ENCODE measurements at regions not wholly inside any gene's neighbourhood (a gene's known extent, or its start where the extent isn't known, plus 50 kb on each side); places are given as distances from the start of the nearest gene placed in this dataset.

- Histone ChIP-seq H3K4me1 (ENCODE audit: control insufficient read depth in 1 of 2, insufficient read depth in 2 of 2, low read length in 2 of 2) (no peaks in the 10 kb centered on the region), H3K9me3 (replicated peaks in 1 of 2; ENCODE audit: control insufficient read depth in 1 of 2, insufficient read depth in 1 of 2, low read length in 2 of 2) (no peaks in the 10 kb centered on the region), H4K20me1 (ENCODE audit: insufficient read depth, low read length) (no peaks in the 10 kb centered on the region), H3K4me3 (replicated peaks in 1 of 3; ENCODE audit: low read depth in 2 of 3, low read length in 3 of 3) (no peak overlapping the region), H3K27me3 (ENCODE audit: control insufficient read depth in 2 of 2, insufficient read depth in 2 of 2, low read length in 2 of 2) (no peaks in the 10 kb centered on the region), H3K9ac (ENCODE audit: insufficient read depth, low read length, poor library complexity, severe bottlenecking) (no peak overlapping the region), H2AFZ (ENCODE audit: insufficient read depth, low read depth, low read length, poor library complexity, severe bottlenecking) (no peak overlapping the region), H3K27ac (ENCODE audit: low read depth in 1 of 2, low read length in 2 of 2) (no peak overlapping the region), H3K79me2 (ENCODE audit: insufficient read depth, low read length) (no peaks in the 10 kb centered on the region), H3K36me3 (replicated peaks in 1 of 2; ENCODE audit: control insufficient read depth in 1 of 2, insufficient read depth in 2 of 2, low read length in 2 of 2) (no peaks in the 10 kb centered on the region), H3K4me2 (replicated peaks; ENCODE audit: extremely low read depth, low read length, poor library complexity, severe bottlenecking) (no peak overlapping the region)
- no peak for DNase-seq
- no peak overlapping the region for H3K4me3 Mint-ChIP-seq
- intact Hi-C loops (cut with micrococcal nuclease) = no loop called here
- WGBS (ENCODE audit: insufficient coverage) = no CpG with 5 or more reads among the region's 1 CpG
- H3K4me1 Mint-ChIP-seq = no peaks in the 10 kb centered on the region
- peaks cover 0 to 19% (median 4%) of the 10 kb centered on the region in 7 donors for H3K9me3 Mint-ChIP-seq
- no peak for TF ChIP-seq CTCF (IDR thresholded peaks at IDR 0.05)
- H3K36me3 Mint-ChIP-seq = no peaks in the 10 kb centered on the region
- no peak overlapping the region for H3K27ac Mint-ChIP-seq
- peaks cover 0 to 3% (median 2%) of the 10 kb centered on the region in 3 donors for H3K27me3 Mint-ChIP-seq (ENCODE audit: low read depth in 3 of 3)
Measured at GRCh38 chr14:23789696-23790095, 153.5 kb downstream of the DHRS2 start.

- Histone ChIP-seq H4K20me1 (ENCODE audit: insufficient read depth, low read length) (no peaks in the 10 kb centered on the region), H3K27ac (ENCODE audit: low read depth in 1 of 2, low read length in 2 of 2) (no peak overlapping the region), H3K27me3 (ENCODE audit: control insufficient read depth in 2 of 2, insufficient read depth in 2 of 2, low read length in 2 of 2) (no peaks in the 10 kb centered on the region), H3K9me3 (replicated peaks in 1 of 2; ENCODE audit: control insufficient read depth in 1 of 2, insufficient read depth in 1 of 2, low read length in 2 of 2) (no peaks in the 10 kb centered on the region), H3K36me3 (replicated peaks in 1 of 2; ENCODE audit: control insufficient read depth in 1 of 2, insufficient read depth in 2 of 2, low read length in 2 of 2) (no peaks in the 10 kb centered on the region), H3K4me3 (replicated peaks in 1 of 3; ENCODE audit: low read depth in 2 of 3, low read length in 3 of 3) (no peak overlapping the region), H3K9ac (ENCODE audit: insufficient read depth, low read length, poor library complexity, severe bottlenecking) (no peak overlapping the region), H2AFZ (ENCODE audit: insufficient read depth, low read depth, low read length, poor library complexity, severe bottlenecking) (no peak overlapping the region), H3K79me2 (ENCODE audit: insufficient read depth, low read length) (no peaks in the 10 kb centered on the region), H3K4me2 (replicated peaks; ENCODE audit: extremely low read depth, low read length, poor library complexity, severe bottlenecking) (no peak overlapping the region), H3K4me1 (ENCODE audit: control insufficient read depth in 1 of 2, insufficient read depth in 2 of 2, low read length in 2 of 2) (no peaks in the 10 kb centered on the region)
- Mint-ChIP-seq H3K27ac (no peak overlapping the region), H3K27me3 (ENCODE audit: low read depth in 3 of 3) (peaks cover 0 to 2% (median under 1%) of the 10 kb centered on the region in 3 donors), H3K4me3 (no peak overlapping the region), H3K36me3 (no peaks in the 10 kb centered on the region), H3K9me3 (peaks cover under 1 to 23% (median 5%) of the 10 kb centered on the region in 7 donors), H3K4me1 (no peaks in the 10 kb centered on the region)
- no CpG with 5 or more reads among the region's 3 CpGs for WGBS (ENCODE audit: insufficient coverage)
- DNase-seq = no peak
- TF ChIP-seq CTCF (IDR thresholded peaks at IDR 0.05) = no peak
- intact Hi-C loops (cut with micrococcal nuclease) = no loop called here
Measured at GRCh38 chr14:23793532-23793931, 157.4 kb downstream of the DHRS2 start.

Data from CD14-positive monocyte (primary cell).